SU-DHL-6 (cell line): ENCODE measurements at regions not wholly inside any gene's neighbourhood (a gene's known extent, or its start where the extent isn't known, plus 50 kb on each side); places are given as distances from the start of the nearest gene placed in this dataset.

Source experiments
- H2AFZ ChIP-seq: fragments of 200-600 bp; sonication (generic); 2 replicates; pipeline ENCODE4 v1.6.1; 2014; ENCODE audit warnings: low read depth, mild to moderate bottlenecking, moderate library complexity, mixed read lengths, antibody characterized with exemption, low read length; ENCODE audit not compliant: severe bottlenecking
- H3F3A ChIP-seq: fragments of 200-600 bp; shearing (Covaris generic); 2 replicates; pipeline ENCODE4 v1.6.0; 2016; ENCODE audit warnings: antibody characterized with exemption, mild to moderate bottlenecking; ENCODE audit not compliant: insufficient read depth
- H3K27ac ChIP-seq: fragments of 200-600 bp; sonication (generic); 2 replicates; pipeline ENCODE4 v1.5.1; 2016; ENCODE audit warnings: low read depth, mild to moderate bottlenecking, low read length, moderate library complexity, mixed read lengths
- H3K27me3 ChIP-seq: fragments of 200-600 bp; sonication (generic), shearing (Covaris generic); 2 replicates; pipeline ENCODE4 v1.6.0; 2014; ENCODE audit warnings: mild to moderate bottlenecking, low read length
- H3K36me3 ChIP-seq: fragments of 200-600 bp; sonication (generic); 2 replicates; pipeline ENCODE4 v1.6.1; 2014; ENCODE audit warnings: mild to moderate bottlenecking, low read length, mixed read lengths
- H3K4me2 ChIP-seq: fragments of 300-600, 200-600 bp; shearing (Covaris generic), sonication (generic); 2 replicates; pipeline ENCODE4 v1.6.0; 2014; ENCODE audit warnings: low read length, low read depth, mild to moderate bottlenecking; ENCODE audit not compliant: poor library complexity, severe bottlenecking
- H3K4me3 ChIP-seq: fragments of 200-600 bp; sonication (generic); 2 replicates; pipeline ENCODE4 v1.5.1; 2014; ENCODE audit warnings: antibody characterized with exemption, low read length, mild to moderate bottlenecking, mixed read lengths; ENCODE audit not compliant: insufficient read depth, poor library complexity, severe bottlenecking
- H3K79me2 ChIP-seq: fragments of 200-600 bp; sonication (generic); 2 replicates; pipeline ENCODE4 v1.6.1; 2014; ENCODE audit warnings: mild to moderate bottlenecking, low read length, moderate library complexity; ENCODE audit not compliant: insufficient read depth
- H3K9ac ChIP-seq: fragments of 200-600 bp; sonication (generic); 2 replicates; pipeline ENCODE4 v1.7.0; 2014; ENCODE audit warnings: mild to moderate bottlenecking, low read length
- H3K9me2 ChIP-seq: fragments of 200-600 bp; sonication (generic); replicated peaks from 2 replicates; pipeline ENCODE4 v1.6.1; 2014; ENCODE audit warnings: low read length; ENCODE audit not compliant: insufficient read depth
- H3K9me3 ChIP-seq: fragments of 200-600 bp; sonication (generic); 2 replicates; pipeline ENCODE4 v1.6.1; 2014; ENCODE audit warnings: low read length, mixed read lengths; ENCODE audit not compliant: insufficient read depth
- H4K20me1 ChIP-seq: fragments of 200-600 bp; sonication (generic); 2 replicates; pipeline ENCODE4 v1.6.1; 2014; ENCODE audit warnings: low read depth, mild to moderate bottlenecking, antibody characterized with exemption, low read length, moderate library complexity, mixed read lengths
- CTCF ChIP-seq: fragments of 200-600 bp; sonication (generic); IDR thresholded peaks from one replicate; pipeline ENCODE4 v1.5.1; 2017; ENCODE audit warnings: antibody characterized with exemption, mild to moderate bottlenecking, low read length, moderate library complexity; ENCODE audit not compliant: insufficient read depth, poor library complexity, severe bottlenecking
- EZH2phosphoT487 ChIP-seq: fragments of 200-600 bp; sonication (generic), shearing (Covaris generic); conservative IDR thresholded peaks from 2 replicates; pipeline ENCODE4 v1.6.1; 2018; ENCODE audit warnings: mild to moderate bottlenecking, antibody characterized with exemption, low read length, moderate library complexity, mixed read lengths

GRCh38 chr1:118298397-118298796, 113.4 kb upstream of the SPAG17 start:
- H3K4me2 ChIP-seq: no peak overlapping the region
- H3K27ac ChIP-seq: no peak overlapping the region
- H3K9ac ChIP-seq: no peak overlapping the region
- no peaks in the 10 kb centered on the region for H3K36me3 ChIP-seq
- H3F3A ChIP-seq: no peaks in the 10 kb centered on the region
- no peaks in the 10 kb centered on the region for H4K20me1 ChIP-seq
- no peak for TF ChIP-seq CTCF
- TF ChIP-seq EZH2phosphoT487: no peak
- no peaks in the 10 kb centered on the region for H3K27me3 ChIP-seq
- no peak overlapping the region for H3K4me3 ChIP-seq
- no peaks in the 10 kb centered on the region for H3K9me3 ChIP-seq
- H3K79me2 ChIP-seq: no peaks in the 10 kb centered on the region
- H2AFZ ChIP-seq: no peak overlapping the region
- no peaks in the 10 kb centered on the region for H3K9me2 ChIP-seq

- Histone ChIP-seq H3K9ac (no peak overlapping the region), H3F3A (no peaks in the 10 kb centered on the region), H3K36me3 (no peaks in the 10 kb centered on the region), H3K27ac (no peak overlapping the region), H3K79me2 (no peaks in the 10 kb centered on the region), H3K27me3 (no peaks in the 10 kb centered on the region), H4K20me1 (no peaks in the 10 kb centered on the region), H3K9me2 (no peaks in the 10 kb centered on the region), H3K4me2 (no peak overlapping the region), H3K9me3 (no peaks in the 10 kb centered on the region), H3K4me3 (no peak overlapping the region), H2AFZ (no peak overlapping the region)
- TF ChIP-seq CTCF (no peak), EZH2phosphoT487 (no peak)
These were observed 112.5 kb upstream of the SPAG17 start for GRCh38 chr1:118297521-118297920.

- no peak for TF ChIP-seq CTCF
- TF ChIP-seq EZH2phosphoT487: no peak
- Histone ChIP-seq H3K9ac (no peak overlapping the region), H2AFZ (no peak overlapping the region), H3K36me3 (no peaks in the 10 kb centered on the region), H3K4me2 (no peak overlapping the region), H3K27me3 (no peaks in the 10 kb centered on the region), H3K4me3 (no peak overlapping the region), H3K9me2 (no peaks in the 10 kb centered on the region), H4K20me1 (no peaks in the 10 kb centered on the region), H3K79me2 (no peaks in the 10 kb centered on the region), H3K9me3 (no peaks in the 10 kb centered on the region), H3K27ac (no peak overlapping the region), H3F3A (no peaks in the 10 kb centered on the region)
These were observed 110.0 kb upstream of the SPAG17 start for GRCh38 chr1:118294875-118295642.
